Liver (tissue), 8 donors: ENCODE measurements at regions not wholly inside any gene's neighbourhood (a gene's known extent, or its start where the extent isn't known, plus 50 kb on each side); places are given as distances from the start of the nearest gene placed in this dataset.
"Not testable (repeated sequence)": the region's sequence is repeated elsewhere in the genome, so short reads cannot be mapped to it uniquely, and the experiment has no call there.

Experiments used
- DNase-seq: peaks from one replicate; pipeline ENCODE4 v3.0.0-alpha.2; 2017; ENCODE audit warnings: low spot score
- H3K27ac ChIP-seq, 2 donors: one replicate each; pipeline ENCODE4 v1.7.0; 2013; ENCODE audit warnings: inconsistent platforms in 2 of 2, low read length in 2 of 2, control low read depth in 1 of 2, low read depth in 1 of 2, mild to moderate bottlenecking in 1 of 2
- H3K27me3 ChIP-seq, 4 donors: one replicate each; pipeline versions ENCODE4 v1.6.1 to v1.7.0; 2013; ENCODE audit warnings: low read length in 3 of 4, inconsistent platforms in 1 of 4, mild to moderate bottlenecking in 1 of 4, moderate library complexity in 1 of 4; ENCODE audit not compliant: control insufficient read depth in 4 of 4, insufficient read depth in 4 of 4
- H3K36me3 ChIP-seq, 4 donors: one replicate each; pipeline versions ENCODE4 v1.6.1 to v1.7.0; 2013; ENCODE audit warnings: low read length in 3 of 4, mild to moderate bottlenecking in 3 of 4, low read depth in 1 of 4, moderate library complexity in 1 of 4; ENCODE audit not compliant: control insufficient read depth in 4 of 4, insufficient read depth in 3 of 4
- H3K4me1 ChIP-seq, 4 donors: one replicate each; pipeline versions ENCODE4 v1.6.1 to v1.7.0; 2013; ENCODE audit warnings: low read length in 3 of 4, mild to moderate bottlenecking in 3 of 4, moderate library complexity in 1 of 4; ENCODE audit not compliant: control insufficient read depth in 4 of 4, insufficient read depth in 4 of 4
- H3K4me3 ChIP-seq, 3 donors: one replicate each; pipeline versions ENCODE4 v1.6.1 to v1.7.0; 2013; ENCODE audit warnings: low read length in 3 of 3, control low read depth in 1 of 3, low read depth in 1 of 3, mild to moderate bottlenecking in 1 of 3
- H3K9ac ChIP-seq, 2 donors: one replicate each; pipeline ENCODE4 v1.7.0; 2013; ENCODE audit warnings: low read length in 2 of 2, mild to moderate bottlenecking in 2 of 2, moderate library complexity in 2 of 2, control low read depth in 1 of 2, low read depth in 1 of 2
- H3K9me3 ChIP-seq, 4 donors: one replicate each; pipeline versions ENCODE4 v1.6.1 to v1.7.0; 2013; ENCODE audit warnings: low read length in 3 of 4; ENCODE audit not compliant: control insufficient read depth in 4 of 4
- FOXA1 ChIP-seq: IDR thresholded peaks from 2 replicates; pipeline ENCODE4 v1.6.1; 2016; ENCODE audit warnings: antibody characterized with exemption
- FOXA2 ChIP-seq: IDR thresholded peaks from 2 replicates; pipeline ENCODE4 v1.6.1; 2016; ENCODE audit warnings: antibody characterized with exemption
- GABPA ChIP-seq, 2 donors: IDR thresholded peaks in 1 of 2; conservative IDR thresholded peaks in 1 of 2; 2 replicates each; pipeline ENCODE4 v1.6.1; 2016; ENCODE audit warnings: antibody characterized with exemption in 2 of 2, mild to moderate bottlenecking in 1 of 2, moderate library complexity in 1 of 2
- HNF4A ChIP-seq, 2 donors: conservative IDR thresholded peaks; 2 replicates each; pipeline ENCODE4 v1.6.1; 2016; ENCODE audit warnings: antibody characterized with exemption in 2 of 2, mild to moderate bottlenecking in 2 of 2
- HNF4G ChIP-seq: IDR thresholded peaks from 2 replicates; pipeline ENCODE4 v1.6.1; 2016; ENCODE audit warnings: antibody characterized with exemption
- JUND ChIP-seq, 2 donors: IDR thresholded peaks; 2 replicates each; pipeline ENCODE4 v1.6.1; 2016; ENCODE audit warnings: antibody characterized with exemption in 2 of 2
- MAX ChIP-seq: IDR thresholded peaks from 2 replicates; pipeline ENCODE4 v1.6.1; 2016; ENCODE audit warnings: antibody characterized with exemption
- NR2F2 ChIP-seq: IDR thresholded peaks from 2 replicates; pipeline ENCODE4 v1.6.1; 2016; ENCODE audit warnings: antibody characterized with exemption
- RAD21 ChIP-seq, 2 donors: IDR thresholded peaks; 2 replicates each; pipeline ENCODE4 v1.6.1; 2016; ENCODE audit warnings: antibody characterized with exemption in 2 of 2, mild to moderate bottlenecking in 2 of 2
- REST ChIP-seq: IDR thresholded peaks from 2 replicates; pipeline ENCODE4 v1.6.1; 2016; ENCODE audit warnings: antibody characterized with exemption, mild to moderate bottlenecking
- RXRA ChIP-seq, 2 donors: IDR thresholded peaks; 2 replicates each; pipeline ENCODE4 v1.6.1; 2017 to 2018; ENCODE audit warnings: antibody characterized with exemption in 2 of 2, mild to moderate bottlenecking in 1 of 2
- SP1 ChIP-seq: IDR thresholded peaks from 2 replicates; pipeline ENCODE4 v1.6.1; 2018; ENCODE audit warnings: antibody characterized with exemption, mild to moderate bottlenecking
- TAF1 ChIP-seq: conservative IDR thresholded peaks from 2 replicates; pipeline ENCODE4 v1.6.1; 2016; ENCODE audit warnings: antibody characterized with exemption, mild to moderate bottlenecking
- YY1 ChIP-seq: IDR thresholded peaks from 2 replicates; pipeline ENCODE4 v1.6.1; 2016; ENCODE audit warnings: antibody characterized with exemption, mild to moderate bottlenecking
- WGBS: extraction: QIAGEN DNeasy Blood & Tissue Kit; methylation state at CpG from one replicate; pipeline ENCODE4 v1.1.7; 2013; 5-methylcytosine and 5-hydroxymethylcytosine counted together
- TF ChIP-seq, protein P1 (sequence below): IDR thresholded peaks from 2 replicates; pipeline ENCODE4 v1.6.1; 2016; ENCODE audit warnings: antibody characterized with exemption
- TF ChIP-seq, protein P2 (sequence below): IDR thresholded peaks from 2 replicates; pipeline ENCODE4 v1.6.1; 2016; ENCODE audit warnings: antibody characterized with exemption
- TF ChIP-seq, protein P3 (sequence below): fragments of 150-350 bp; IDR thresholded peaks from 2 replicates; pipeline ENCODE4 v1.5.1; 2017; ENCODE audit warnings: improper control_type of control experiment, low read depth, low read length; ENCODE audit not compliant: missing input control
- donor health status: healthy.
- donor health status: healthy.
- donor health status: healthy.
- donor health status: healthy.
- donor health status: healthy.

- TF ChIP-seq REST (no peak), RAD21 (IDR thresholded peaks at IDR 0.05) (no peak), YY1 (no peak), NR2F2 (no peak), SP1 (no peak), HNF4G (no peak), JUND (IDR thresholded peaks at IDR 0.05) (no peak), TAF1 (no peak), HNF4A (conservative IDR thresholded peaks at IDR 0.05) (no peak), FOXA1 (no peak), GABPA (IDR thresholded peaks at IDR 0.05 in 1 of 2, conservative IDR thresholded peaks at IDR 0.05 in 1 of 2) (no peak), FOXA2 (no peak), RXRA (IDR thresholded peaks at IDR 0.05) (no peak), MAX (no peak)
- TF ChIP-seq, protein P1, sequence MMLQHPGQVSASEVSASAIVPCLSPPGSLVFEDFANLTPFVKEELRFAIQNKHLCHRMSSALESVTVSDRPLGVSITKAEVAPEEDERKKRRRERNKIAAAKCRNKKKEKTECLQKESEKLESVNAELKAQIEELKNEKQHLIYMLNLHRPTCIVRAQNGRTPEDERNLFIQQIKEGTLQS = no peak
- TF ChIP-seq, protein P2, sequence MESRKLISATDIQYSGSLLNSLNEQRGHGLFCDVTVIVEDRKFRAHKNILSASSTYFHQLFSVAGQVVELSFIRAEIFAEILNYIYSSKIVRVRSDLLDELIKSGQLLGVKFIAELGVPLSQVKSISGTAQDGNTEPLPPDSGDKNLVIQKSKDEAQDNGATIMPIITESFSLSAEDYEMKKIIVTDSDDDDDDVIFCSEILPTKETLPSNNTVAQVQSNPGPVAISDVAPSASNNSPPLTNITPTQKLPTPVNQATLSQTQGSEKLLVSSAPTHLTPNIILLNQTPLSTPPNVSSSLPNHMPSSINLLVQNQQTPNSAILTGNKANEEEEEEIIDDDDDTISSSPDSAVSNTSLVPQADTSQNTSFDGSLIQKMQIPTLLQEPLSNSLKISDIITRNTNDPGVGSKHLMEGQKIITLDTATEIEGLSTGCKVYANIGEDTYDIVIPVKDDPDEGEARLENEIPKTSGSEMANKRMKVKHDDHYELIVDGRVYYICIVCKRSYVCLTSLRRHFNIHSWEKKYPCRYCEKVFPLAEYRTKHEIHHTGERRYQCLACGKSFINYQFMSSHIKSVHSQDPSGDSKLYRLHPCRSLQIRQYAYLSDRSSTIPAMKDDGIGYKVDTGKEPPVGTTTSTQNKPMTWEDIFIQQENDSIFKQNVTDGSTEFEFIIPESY = no peak
- TF ChIP-seq, protein P3, sequence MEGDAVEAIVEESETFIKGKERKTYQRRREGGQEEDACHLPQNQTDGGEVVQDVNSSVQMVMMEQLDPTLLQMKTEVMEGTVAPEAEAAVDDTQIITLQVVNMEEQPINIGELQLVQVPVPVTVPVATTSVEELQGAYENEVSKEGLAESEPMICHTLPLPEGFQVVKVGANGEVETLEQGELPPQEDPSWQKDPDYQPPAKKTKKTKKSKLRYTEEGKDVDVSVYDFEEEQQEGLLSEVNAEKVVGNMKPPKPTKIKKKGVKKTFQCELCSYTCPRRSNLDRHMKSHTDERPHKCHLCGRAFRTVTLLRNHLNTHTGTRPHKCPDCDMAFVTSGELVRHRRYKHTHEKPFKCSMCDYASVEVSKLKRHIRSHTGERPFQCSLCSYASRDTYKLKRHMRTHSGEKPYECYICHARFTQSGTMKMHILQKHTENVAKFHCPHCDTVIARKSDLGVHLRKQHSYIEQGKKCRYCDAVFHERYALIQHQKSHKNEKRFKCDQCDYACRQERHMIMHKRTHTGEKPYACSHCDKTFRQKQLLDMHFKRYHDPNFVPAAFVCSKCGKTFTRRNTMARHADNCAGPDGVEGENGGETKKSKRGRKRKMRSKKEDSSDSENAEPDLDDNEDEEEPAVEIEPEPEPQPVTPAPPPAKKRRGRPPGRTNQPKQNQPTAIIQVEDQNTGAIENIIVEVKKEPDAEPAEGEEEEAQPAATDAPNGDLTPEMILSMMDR = no peak
- Histone ChIP-seq H3K9me3 (peaks cover 3 to 21% (median 4%) of the 10 kb centered on the region in 4 donors), H3K27me3 (no peaks in the 10 kb centered on the region), H3K27ac (no peak overlapping the region), H3K9ac (no peak overlapping the region), H3K36me3 (no peaks in the 10 kb centered on the region), H3K4me3 (no peak overlapping the region), H3K4me1 (no peaks in the 10 kb centered on the region)
- WGBS = 59% methylated on average over 2 of the region's 2 CpGs
- no peak for DNase-seq
These were observed 1466.3 kb downstream of the TSPY10 start for GRCh38 chrY:10993955-10994354.

GRCh38 chrY:10999715-11000114 lies 1472.0 kb downstream of the TSPY10 start:
- not testable (repeated sequence) for H3K4me1 ChIP-seq, H3K9ac ChIP-seq, DNase-seq, H3K36me3 ChIP-seq, H3K27me3 ChIP-seq, H3K4me3 ChIP-seq, H3K27ac ChIP-seq
- WGBS = 36% methylated on average over 5 of the region's 5 CpGs
- H3K9me3 ChIP-seq = peaks cover 3 to 28% (median 3%) of the 10 kb centered on the region in 4 donors

- WGBS = 44% methylated on average over 3 of the region's 3 CpGs
- not testable (repeated sequence) for H3K9ac ChIP-seq, H3K27ac ChIP-seq, H3K36me3 ChIP-seq, H3K4me1 ChIP-seq, H3K27me3 ChIP-seq, DNase-seq, H3K4me3 ChIP-seq
- peaks cover 0 to 10% (median 3%) of the 10 kb centered on the region in 4 donors for H3K9me3 ChIP-seq
These were observed 1486.5 kb downstream of the TSPY10 start for GRCh38 chrY:11014229-11014628.
